ENCODE measurements at regions not wholly inside any gene's neighbourhood (a gene's known extent, or its start where the extent isn't known, plus 50 kb on each side); places are given as distances from the start of the nearest gene placed in this dataset.
"Not testable (repeated sequence)": the region's sequence is repeated elsewhere in the genome, so short reads cannot be mapped to it uniquely, and the experiment has no call there.

DNA sequence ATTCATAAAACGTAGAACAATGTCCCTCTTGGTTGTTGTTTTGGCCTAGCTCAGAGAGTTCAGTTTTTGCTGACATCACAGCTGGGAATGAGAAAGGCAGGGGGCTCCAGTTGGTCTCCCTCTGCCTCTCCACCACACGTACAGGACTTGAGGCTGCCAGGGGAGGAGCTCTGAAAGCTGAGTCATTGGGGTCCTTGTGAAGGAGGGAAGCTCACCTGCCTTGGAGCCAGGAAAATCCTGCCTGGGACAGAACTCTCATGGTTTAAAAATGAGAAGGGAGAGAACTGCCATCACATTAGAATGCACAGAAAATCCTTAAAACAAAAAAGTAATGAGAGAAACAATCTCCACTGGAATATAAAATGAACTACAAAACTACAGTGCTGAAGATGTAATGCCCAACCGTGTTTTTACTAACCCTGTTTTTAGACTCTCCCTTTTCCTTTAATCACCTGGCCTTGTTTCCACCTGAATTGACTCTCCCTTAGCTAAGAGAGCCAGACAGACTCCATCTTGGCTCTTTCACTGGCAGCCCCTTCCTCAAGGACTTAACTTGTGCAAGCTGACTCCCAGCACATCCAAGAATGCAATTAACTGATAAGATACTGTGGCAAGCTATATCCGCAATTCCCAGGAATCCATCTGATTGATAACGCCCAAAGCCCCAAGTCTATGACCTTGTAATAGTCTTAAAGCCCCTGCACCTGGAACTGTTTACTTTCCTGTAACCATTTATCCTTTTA, 58.6 kb upstream of the TARP start (continued):
- TF ChIP-seq DMBX1 (CRISPR knock-in tag; IDR thresholded peaks at IDR 0.05; ENCODE audit: borderline replicate concordance): peak; percentile 97
- peak; percentile 92 for TF ChIP-seq SMAD4 (CRISPR knock-in tag; conservative IDR thresholded peaks at IDR 0.05)
- TF ChIP-seq PTTG1 (tag; IDR thresholded peaks at IDR 0.05; ENCODE audit: low read depth): peak; percentile 88
- TF ChIP-seq, protein P1, sequence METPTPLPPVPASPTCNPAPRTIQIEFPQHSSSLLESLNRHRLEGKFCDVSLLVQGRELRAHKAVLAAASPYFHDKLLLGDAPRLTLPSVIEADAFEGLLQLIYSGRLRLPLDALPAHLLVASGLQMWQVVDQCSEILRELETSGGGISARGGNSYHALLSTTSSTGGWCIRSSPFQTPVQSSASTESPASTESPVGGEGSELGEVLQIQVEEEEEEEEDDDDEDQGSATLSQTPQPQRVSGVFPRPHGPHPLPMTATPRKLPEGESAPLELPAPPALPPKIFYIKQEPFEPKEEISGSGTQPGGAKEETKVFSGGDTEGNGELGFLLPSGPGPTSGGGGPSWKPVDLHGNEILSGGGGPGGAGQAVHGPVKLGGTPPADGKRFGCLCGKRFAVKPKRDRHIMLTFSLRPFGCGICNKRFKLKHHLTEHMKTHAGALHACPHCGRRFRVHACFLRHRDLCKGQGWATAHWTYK (CRISPR knock-in tag; IDR thresholded peaks at IDR 0.05): peak; percentile 85; the same call in 1 of the 2 replicates
- TF ChIP-seq HDAC8 (tag; IDR thresholded peaks at IDR 0.05): 0 out of 2 replicates have a peak, but pooled peaks have one; percentile 83
- TF ChIP-seq MEF2D (tag; conservative IDR thresholded peaks at IDR 0.05; ENCODE audit: low read depth): peak; percentile 83
- TF ChIP-seq JUND (IDR thresholded peaks at IDR 0.05; ENCODE audit: borderline replicate concordance, low read depth, low read length): peak; percentile 29; the same call in 1 of the 2 replicates
- TF ChIP-seq JUND (tag; IDR thresholded peaks at IDR 0.05; ENCODE audit: borderline replicate concordance, low read depth, low read length); ATF1 (CRISPR knock-in tag; IDR thresholded peaks at IDR 0.05): not testable (repeated sequence)
- TF ChIP-seq, protein P2, sequence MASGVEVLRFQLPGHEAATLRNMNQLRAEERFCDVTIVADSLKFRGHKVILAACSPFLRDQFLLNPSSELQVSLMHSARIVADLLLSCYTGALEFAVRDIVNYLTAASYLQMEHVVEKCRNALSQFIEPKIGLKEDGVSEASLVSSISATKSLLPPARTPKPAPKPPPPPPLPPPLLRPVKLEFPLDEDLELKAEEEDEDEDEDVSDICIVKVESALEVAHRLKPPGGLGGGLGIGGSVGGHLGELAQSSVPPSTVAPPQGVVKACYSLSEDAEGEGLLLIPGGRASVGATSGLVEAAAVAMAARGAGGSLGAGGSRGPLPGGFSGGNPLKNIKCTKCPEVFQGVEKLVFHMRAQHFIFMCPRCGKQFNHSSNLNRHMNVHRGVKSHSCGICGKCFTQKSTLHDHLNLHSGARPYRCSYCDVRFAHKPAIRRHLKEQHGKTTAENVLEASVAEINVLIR (CRISPR knock-in tag; IDR thresholded peaks at IDR 0.05): peak; percentile 37; the same call in 1 of the 2 replicates
- peak; percentile 63; the same call in 1 of the 2 replicates for TF ChIP-seq HIVEP1 (CRISPR knock-in tag; IDR thresholded peaks at IDR 0.05)
- TF ChIP-seq, protein P3, sequence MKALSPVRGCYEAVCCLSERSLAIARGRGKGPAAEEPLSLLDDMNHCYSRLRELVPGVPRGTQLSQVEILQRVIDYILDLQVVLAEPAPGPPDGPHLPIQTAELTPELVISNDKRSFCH (CRISPR knock-in tag; IDR thresholded peaks at IDR 0.05): not testable (repeated sequence)
- TF ChIP-seq, protein P3 (tag; IDR thresholded peaks at IDR 0.05): peak; percentile 95
- TF ChIP-seq C11orf30 (IDR thresholded peaks at IDR 0.05; ENCODE audit: low read depth): peak; percentile 75
- 0 out of 2 replicates have a peak, but pooled peaks have one; percentile 51 for TF ChIP-seq HSF4 (CRISPR knock-in tag; IDR thresholded peaks at IDR 0.05; ENCODE audit: borderline replicate concordance)
- TF ChIP-seq ATF1 (tag; IDR thresholded peaks at IDR 0.05): 0 out of 2 replicates have a peak, but pooled peaks have one; percentile 31
- TF ChIP-seq, protein P4, sequence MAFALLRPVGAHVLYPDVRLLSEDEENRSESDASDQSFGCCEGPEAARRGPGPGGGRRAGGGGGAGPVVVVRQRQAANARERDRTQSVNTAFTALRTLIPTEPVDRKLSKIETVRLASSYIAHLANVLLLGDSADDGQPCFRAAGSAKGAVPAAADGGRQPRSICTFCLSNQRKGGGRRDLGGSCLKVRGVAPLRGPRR (CRISPR knock-in tag; IDR thresholded peaks at IDR 0.05): 0 out of 2 replicates have a peak, but pooled peaks have one; percentile 63
- TF ChIP-seq, protein P5, sequence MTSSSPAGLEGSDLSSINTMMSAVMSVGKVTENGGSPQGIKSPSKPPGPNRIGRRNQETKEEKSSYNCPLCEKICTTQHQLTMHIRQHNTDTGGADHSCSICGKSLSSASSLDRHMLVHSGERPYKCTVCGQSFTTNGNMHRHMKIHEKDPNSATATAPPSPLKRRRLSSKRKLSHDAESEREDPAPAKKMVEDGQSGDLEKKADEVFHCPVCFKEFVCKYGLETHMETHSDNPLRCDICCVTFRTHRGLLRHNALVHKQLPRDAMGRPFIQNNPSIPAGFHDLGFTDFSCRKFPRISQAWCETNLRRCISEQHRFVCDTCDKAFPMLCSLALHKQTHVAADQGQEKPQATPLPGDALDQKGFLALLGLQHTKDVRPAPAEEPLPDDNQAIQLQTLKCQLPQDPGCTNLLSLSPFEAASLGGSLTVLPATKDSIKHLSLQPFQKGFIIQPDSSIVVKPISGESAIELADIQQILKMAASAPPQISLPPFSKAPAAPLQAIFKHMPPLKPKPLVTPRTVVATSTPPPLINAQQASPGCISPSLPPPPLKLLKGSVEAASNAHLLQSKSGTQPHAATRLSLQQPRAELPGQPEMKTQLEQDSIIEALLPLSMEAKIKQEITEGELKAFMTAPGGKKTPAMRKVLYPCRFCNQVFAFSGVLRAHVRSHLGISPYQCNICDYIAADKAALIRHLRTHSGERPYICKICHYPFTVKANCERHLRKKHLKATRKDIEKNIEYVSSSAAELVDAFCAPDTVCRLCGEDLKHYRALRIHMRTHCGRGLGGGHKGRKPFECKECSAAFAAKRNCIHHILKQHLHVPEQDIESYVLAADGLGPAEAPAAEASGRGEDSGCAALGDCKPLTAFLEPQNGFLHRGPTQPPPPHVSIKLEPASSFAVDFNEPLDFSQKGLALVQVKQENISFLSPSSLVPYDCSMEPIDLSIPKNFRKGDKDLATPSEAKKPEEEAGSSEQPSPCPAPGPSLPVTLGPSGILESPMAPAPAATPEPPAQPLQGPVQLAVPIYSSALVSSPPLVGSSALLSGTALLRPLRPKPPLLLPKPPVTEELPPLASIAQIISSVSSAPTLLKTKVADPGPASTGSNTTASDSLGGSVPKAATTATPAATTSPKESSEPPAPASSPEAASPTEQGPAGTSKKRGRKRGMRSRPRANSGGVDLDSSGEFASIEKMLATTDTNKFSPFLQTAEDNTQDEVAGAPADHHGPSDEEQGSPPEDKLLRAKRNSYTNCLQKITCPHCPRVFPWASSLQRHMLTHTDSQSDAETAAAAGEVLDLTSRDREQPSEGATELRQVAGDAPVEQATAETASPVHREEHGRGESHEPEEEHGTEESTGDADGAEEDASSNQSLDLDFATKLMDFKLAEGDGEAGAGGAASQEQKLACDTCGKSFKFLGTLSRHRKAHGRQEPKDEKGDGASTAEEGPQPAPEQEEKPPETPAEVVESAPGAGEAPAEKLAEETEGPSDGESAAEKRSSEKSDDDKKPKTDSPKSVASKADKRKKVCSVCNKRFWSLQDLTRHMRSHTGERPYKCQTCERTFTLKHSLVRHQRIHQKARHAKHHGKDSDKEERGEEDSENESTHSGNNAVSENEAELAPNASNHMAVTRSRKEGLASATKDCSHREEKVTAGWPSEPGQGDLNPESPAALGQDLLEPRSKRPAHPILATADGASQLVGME (CRISPR knock-in tag; IDR thresholded peaks at IDR 0.05): 0 out of 2 replicates have a peak, but pooled peaks have one; percentile 26
- 0 out of 2 replicates have a peak, but pooled peaks have one; percentile 63 for TF ChIP-seq BCL6 (CRISPR knock-in tag; IDR thresholded peaks at IDR 0.05)
